HepG2 (cell line): ENCODE measurements at regions not wholly inside any gene's neighbourhood (a gene's known extent, or its start where the extent isn't known, plus 50 kb on each side); places are given as distances from the start of the nearest gene placed in this dataset.

Experiments
- CCAR2 ChIP-seq: fragments of 200-400 bp; formaldehyde crosslinking; optimal IDR thresholded peaks from 2 replicates; pipeline ENCODE3; 2018; ENCODE audit warnings: low read depth, mild to moderate bottlenecking, low read length, moderate library complexity
- IRX3 ChIP-seq: sonication (generic); formaldehyde crosslinking; IDR thresholded peaks from 2 replicates; pipeline ENCODE4 v1.8.1; 2023; ENCODE audit warnings: mild to moderate bottlenecking, low read depth, missing genetic modification reagents, borderline replicate concordance
- MTF1 ChIP-seq: sonication (generic); formaldehyde crosslinking; IDR thresholded peaks from 2 replicates; pipeline ENCODE4 v1.5.0; 2020; ENCODE audit warnings: missing genetic modification reagents
- PHF21A ChIP-seq: sonication (generic); formaldehyde crosslinking; IDR thresholded peaks from 2 replicates; pipeline ENCODE4 v1.5.0; 2020; ENCODE audit warnings: mild to moderate bottlenecking, missing genetic modification reagents
- RAD51 ChIP-seq: fragments of 450-650 bp; IDR thresholded peaks from 2 replicates; pipeline ENCODE4 v1.6.1; 2016; ENCODE audit warnings: borderline replicate concordance
- RORA ChIP-seq: sonication (generic); formaldehyde crosslinking; IDR thresholded peaks from 2 replicates; pipeline ENCODE4 v1.5.0; 2020; ENCODE audit warnings: mild to moderate bottlenecking, missing genetic modification reagents, moderate library complexity
- SP5 ChIP-seq: IDR thresholded peaks from 2 replicates; pipeline ENCODE4 v1.6.1; 2016; ENCODE audit warnings: low read depth, borderline replicate concordance
- SPEN ChIP-seq: sonication (generic); formaldehyde crosslinking; IDR thresholded peaks from 2 replicates; pipeline ENCODE4 v1.5.1; 2020; ENCODE audit warnings: low read depth, mild to moderate bottlenecking, missing genetic modification reagents
- TBL1XR1 ChIP-seq: fragments of 150-350 bp; IDR thresholded peaks from 2 replicates; pipeline ENCODE4 v1.6.1; 2014; ENCODE audit warnings: borderline replicate concordance, low read length; ENCODE audit not compliant: partially characterized antibody
- TRAFD1 ChIP-seq: sonication (generic); formaldehyde crosslinking; IDR thresholded peaks from 2 replicates; pipeline ENCODE4 v1.5.1; 2020; ENCODE audit warnings: missing genetic modification reagents, mild to moderate bottlenecking, borderline replicate concordance
- WIZ ChIP-seq: sonication (generic); formaldehyde crosslinking; IDR thresholded peaks from 2 replicates; pipeline ENCODE4 v1.5.1; 2020; ENCODE audit warnings: mild to moderate bottlenecking, missing genetic modification reagents
- ZBTB2 ChIP-seq: sonication (generic); formaldehyde crosslinking; IDR thresholded peaks from 2 replicates; pipeline ENCODE4 v1.8.0; 2022; ENCODE audit warnings: low read depth, missing genetic modification reagents
- ZBTB34 ChIP-seq: sonication (generic); formaldehyde crosslinking; IDR thresholded peaks from 2 replicates; pipeline ENCODE4 v1.8.0; 2022; ENCODE audit warnings: mild to moderate bottlenecking, missing genetic modification reagents
- ZIK1 ChIP-seq: sonication (generic); formaldehyde crosslinking; IDR thresholded peaks from 2 replicates; pipeline ENCODE4 v1.5.0; 2020; ENCODE audit warnings: mild to moderate bottlenecking, low read depth, missing genetic modification reagents, borderline replicate concordance
- ZMYM3 ChIP-seq: sonication (generic); formaldehyde crosslinking; IDR thresholded peaks from 2 replicates; pipeline ENCODE4 v1.5.1; 2020; ENCODE audit warnings: mild to moderate bottlenecking, missing genetic modification reagents
- ZMYM4 ChIP-seq: sonication (generic); formaldehyde crosslinking; IDR thresholded peaks from 2 replicates; pipeline ENCODE4 v1.8.1; 2023; ENCODE audit warnings: mild to moderate bottlenecking, missing genetic modification reagents
- ZNF136 ChIP-seq: sonication (generic); formaldehyde crosslinking; IDR thresholded peaks from 2 replicates; pipeline ENCODE4 v1.8.1; 2022; ENCODE audit warnings: low read depth, mild to moderate bottlenecking, moderate library complexity, missing genetic modification reagents
- ZNF367 ChIP-seq: sonication (generic); formaldehyde crosslinking; IDR thresholded peaks from 2 replicates; pipeline ENCODE4 v1.4.0; 2020; ENCODE audit warnings: missing genetic modification reagents, borderline replicate concordance
- ZNF646 ChIP-seq: sonication (generic); formaldehyde crosslinking; IDR thresholded peaks from 2 replicates; pipeline ENCODE4 v1.9.0; 2021; ENCODE audit warnings: mild to moderate bottlenecking, missing genetic modification reagents

GRCh38 chr11:93922830-93923229 is 72.4 kb upstream of the VSTM5 start (continued):
- TF ChIP-seq ZNF646 (CRISPR knock-in tag) (no peak), ZBTB34 (CRISPR knock-in tag) (no peak), ZMYM3 (CRISPR knock-in tag) (no peak), TBL1XR1 (no peak), ZNF136 (CRISPR knock-in tag) (no peak), RORA (no peak), RAD51 (no peak), ZBTB2 (CRISPR knock-in tag) (no peak), ZMYM4 (CRISPR knock-in tag) (peak; percentile 51), PHF21A (CRISPR knock-in tag) (no peak), IRX3 (no peak), SPEN (peak; percentile 36; the same call in 1 of the 2 replicates), ZIK1 (no peak), MTF1 (CRISPR knock-in tag) (no peak), ZNF367 (no peak), SP5 (CRISPR knock-in tag) (0 out of 2 replicates have a peak, but pooled peaks have one; percentile 36), TRAFD1 (no peak), CCAR2 (no peak), WIZ (0 out of 2 replicates have a peak, but pooled peaks have one; percentile 12)
